ENCODE measurements at regions not wholly inside any gene's neighbourhood (a gene's known extent, or its start where the extent isn't known, plus 50 kb on each side); places are given as distances from the start of the nearest gene placed in this dataset.

- Histone ChIP-seq H3K4ac (ENCODE audit: low read depth, low read length) (no peak overlapping the region), H3K23ac (ENCODE audit: low read depth, low read length) (no peak overlapping the region), H3K4me2 (ENCODE audit: low read depth, low read length) (no peak overlapping the region), H4K91ac (ENCODE audit: insufficient read depth, low read depth, low read length) (no peak overlapping the region), H4K5ac (ENCODE audit: low read depth, low read length) (no peak overlapping the region), H3K18ac (ENCODE audit: low read depth, low read length) (no peak overlapping the region), H3K14ac (replicated peaks; ENCODE audit: low read depth, low read length) (no peak overlapping the region), H3K36me3 (ENCODE audit: control insufficient read depth, insufficient read depth, low read length) (no peaks in the 10 kb centered on the region), H3K4me1 (ENCODE audit: control insufficient read depth, insufficient read depth, low read length) (peaks cover 4% of the 10 kb centered on the region; the same call in 1 of the 2 replicates), H3K9ac (ENCODE audit: low read depth, low read length) (no peak overlapping the region), H3K27me3 (ENCODE audit: control insufficient read depth, insufficient read depth, low read length) (peaks cover 6% of the 10 kb centered on the region), H2BK120ac (ENCODE audit: low read depth, low read length) (no peak overlapping the region), H2AK5ac (ENCODE audit: low read depth, low read length) (no peak overlapping the region), H2BK5ac (ENCODE audit: low read depth, low read length, poor library complexity, severe bottlenecking) (no peak overlapping the region), H2BK15ac (ENCODE audit: low read depth, low read length) (no peak overlapping the region), H2AFZ (replicated peaks; ENCODE audit: low read length, poor library complexity) (no peak overlapping the region), H3K56ac (ENCODE audit: extremely low read depth, insufficient read depth, low read length) (no peak overlapping the region), H2BK20ac (ENCODE audit: low read depth, low read length) (no peak overlapping the region), H4K20me1 (ENCODE audit: insufficient read depth, low read length) (no peaks in the 10 kb centered on the region), H3K9me3 (ENCODE audit: control insufficient read depth, insufficient read depth, low read length) (no peaks in the 10 kb centered on the region), H3K79me1 (ENCODE audit: low read depth in 1 of 2, low read length in 2 of 2) (no peaks in the 10 kb centered on the region), H3K4me3 (ENCODE audit: insufficient read depth, low read depth, low read length) (no peak overlapping the region), H3K9me1 (ENCODE audit: insufficient read depth, low read length) (no peaks in the 10 kb centered on the region; the same call in 1 of the 2 replicates), H2AK9ac (replicated peaks; ENCODE audit: low read depth, low read length, poor library complexity) (no peak overlapping the region), H4K8ac (ENCODE audit: low read depth in 2 of 2, low read length in 2 of 2) (no peak overlapping the region), H3K27ac (ENCODE audit: insufficient read depth, low read length) (no peak overlapping the region)
- no TSS peak for BruUV-seq (replicated peaks)
- WGBS, 2 experiments (ENCODE audit: extremely low coverage in 2 of 2, insufficient read length in 1 of 2), result 100% methylated on average over 1 of the region's 2 CpGs; no CpG with 5 or more reads in 1 of the 2 experiments
- ChIA-PET POLR2A (ENCODE audit: unreplicated experiment) (no interaction called here), CTCF (no interaction called here)
- in situ Hi-C loops (cut with MboI; ENCODE audit: low sequenced_read_pairs), result no loop called here
- dilution Hi-C loops (cut with HindIII; ENCODE audit: low sequenced_read_pairs, unreplicated experiment), result no loop called here
- ATAC-seq (ENCODE audit: low read depth), result no peak
- intact Hi-C loops (cut with micrococcal nuclease), result loop anchor here (5.0 kb wide), 1 partner anchor 72 kb away; the partner anchor contains the start of gene NEDD4L
- TF ChIP-seq CTCF (conservative IDR thresholded peaks at IDR 0.05; ENCODE audit: low read depth, low read length), result no peak
- TF ChIP-seq MAFK (IDR thresholded peaks at IDR 0.05; ENCODE audit: low read depth, low read length), result no peak
- TF ChIP-seq POLR2A (IDR thresholded peaks at IDR 0.05; ENCODE audit: low read depth, low read length), result no peak
- no peak for TF ChIP-seq RAD21 (IDR thresholded peaks at IDR 0.05; ENCODE audit: low read length)
- TF ChIP-seq SMC3 (IDR thresholded peaks at IDR 0.05; ENCODE audit: low read depth, low read length), result no peak
- TF ChIP-seq ELK1 (IDR thresholded peaks at IDR 0.05; ENCODE audit: borderline replicate concordance, low read depth, low read length), result no peak
- DNase-seq, result no peak
Measured at GRCh38 chr18:57969824-57970223, 74.2 kb upstream of the NEDD4L start.

Measured in IMR-90 (cell line).